Activated naive CD4-positive, alpha-beta T cell treated with anti-CD3 and anti-CD28 coated beads, Interleukin-2, amount 10 ng/mL, durations not matched to agents 7 days and 5 days (primary cell): ENCODE measurements at regions not wholly inside any gene's neighbourhood (a gene's known extent, or its start where the extent isn't known, plus 50 kb on each side); places are given as distances from the start of the nearest gene placed in this dataset.

ENCODE experiments used
- CTCF ChIA-PET: fragments of 350-600 bp; sonication (Branson Sonifier 250); formaldehyde crosslinking; loops from one replicate; lab custom pipeline; 2021; ENCODE audit warnings: antibody characterized with exemption; lab: Charles Lee
- DNase-seq: peaks from one replicate; pipeline ENCODE4 v3.0.0-alpha.2; 2020
- H3K27ac Mint-ChIP-seq: one replicate; pipeline ENCODE4 v1.8.0; 2021; ENCODE audit warnings: mild to moderate bottlenecking, moderate library complexity, mixed read lengths
- H3K27me3 Mint-ChIP-seq: one replicate; pipeline ENCODE4 v1.8.0; 2021; ENCODE audit warnings: mild to moderate bottlenecking, mixed read lengths
- H3K36me3 Mint-ChIP-seq: one replicate; pipeline ENCODE4 v1.8.0; 2021; ENCODE audit warnings: mixed read lengths
- H3K4me1 Mint-ChIP-seq: one replicate; pipeline ENCODE4 v1.8.0; 2021; ENCODE audit warnings: mixed read lengths
- H3K4me3 Mint-ChIP-seq: one replicate; pipeline ENCODE4 v1.8.0; 2021; ENCODE audit warnings: mild to moderate bottlenecking, moderate library complexity, mixed read lengths
- H3K9me3 Mint-ChIP-seq: one replicate; pipeline ENCODE4 v1.8.0; 2021; ENCODE audit warnings: mixed read lengths

- Mint-ChIP-seq H3K4me3 (no peak overlapping the region), H3K4me1 (no peaks in the 10 kb centered on the region), H3K9me3 (no peaks in the 10 kb centered on the region), H3K36me3 (no peaks in the 10 kb centered on the region), H3K27me3 (peaks cover 5% of the 10 kb centered on the region), H3K27ac (no peak overlapping the region)
- CTCF ChIA-PET, result no interaction called here
- DNase-seq, result no peak
Measured at GRCh38 chr1:4055294-4055967, 155.4 kb upstream of the C1orf174 start.

GRCh38 chr1:4056422-4056821 is 156.3 kb upstream of the C1orf174 start:
- H3K36me3 Mint-ChIP-seq, result no peaks in the 10 kb centered on the region
- CTCF ChIA-PET, result no interaction called here
- DNase-seq, result no peak

GRCh38 chr1:4056989-4057388 is 156.9 kb upstream of the C1orf174 start:
- no peak overlapping the region for H3K4me3 Mint-ChIP-seq
- H3K4me1 Mint-ChIP-seq, result no peaks in the 10 kb centered on the region
- H3K36me3 Mint-ChIP-seq, result no peaks in the 10 kb centered on the region
- CTCF ChIA-PET, result no interaction called here
- H3K27ac Mint-ChIP-seq, result no peak overlapping the region
- H3K9me3 Mint-ChIP-seq, result no peaks in the 10 kb centered on the region
- H3K27me3 Mint-ChIP-seq, result peaks cover 5% of the 10 kb centered on the region
- DNase-seq, result no peak

More at GRCh38 chr1:4056422-4056821, 156.3 kb upstream of the C1orf174 start:
- H3K27me3 Mint-ChIP-seq, result peaks cover 5% of the 10 kb centered on the region
- H3K4me1 Mint-ChIP-seq, result no peaks in the 10 kb centered on the region
- no peaks in the 10 kb centered on the region for H3K9me3 Mint-ChIP-seq
- H3K4me3 Mint-ChIP-seq, result no peak overlapping the region
- no peak overlapping the region for H3K27ac Mint-ChIP-seq

GRCh38 chr1:4057603-4058002 is 157.5 kb upstream of the C1orf174 start:
- Mint-ChIP-seq H3K36me3 (no peaks in the 10 kb centered on the region), H3K4me3 (no peak overlapping the region), H3K4me1 (no peaks in the 10 kb centered on the region), H3K27ac (no peak overlapping the region), H3K27me3 (peaks cover 5% of the 10 kb centered on the region), H3K9me3 (no peaks in the 10 kb centered on the region)
- CTCF ChIA-PET, result no interaction called here
- no peak for DNase-seq

- no peaks in the 10 kb centered on the region for H3K4me1 Mint-ChIP-seq
- CTCF ChIA-PET, result no interaction called here
- H3K27ac Mint-ChIP-seq, result no peak overlapping the region
- H3K36me3 Mint-ChIP-seq, result no peaks in the 10 kb centered on the region
- H3K9me3 Mint-ChIP-seq, result no peaks in the 10 kb centered on the region
- DNase-seq, result no peak
- H3K27me3 Mint-ChIP-seq, result peaks cover 4% of the 10 kb centered on the region
- H3K4me3 Mint-ChIP-seq, result no peak overlapping the region
Measured at GRCh38 chr1:4058122-4058521, 158.1 kb upstream of the C1orf174 start.

GRCh38 chr1:4058706-4059105 is 158.6 kb upstream of the C1orf174 start:
- no peaks in the 10 kb centered on the region for H3K4me1 Mint-ChIP-seq
- no peak for DNase-seq
- no peaks in the 10 kb centered on the region for H3K27me3 Mint-ChIP-seq
- H3K36me3 Mint-ChIP-seq, result no peaks in the 10 kb centered on the region
- H3K4me3 Mint-ChIP-seq, result no peak overlapping the region
- H3K27ac Mint-ChIP-seq, result no peak overlapping the region
- CTCF ChIA-PET, result no interaction called here
- H3K9me3 Mint-ChIP-seq, result no peaks in the 10 kb centered on the region

- CTCF ChIA-PET, result no interaction called here
- no peak for DNase-seq
- H3K4me3 Mint-ChIP-seq, result no peak overlapping the region
- H3K27me3 Mint-ChIP-seq, result no peaks in the 10 kb centered on the region
- no peaks in the 10 kb centered on the region for H3K36me3 Mint-ChIP-seq
- H3K9me3 Mint-ChIP-seq, result no peaks in the 10 kb centered on the region
- H3K27ac Mint-ChIP-seq, result no peak overlapping the region
- H3K4me1 Mint-ChIP-seq, result no peaks in the 10 kb centered on the region
Measured at GRCh38 chr1:4059270-4059669, 159.2 kb upstream of the C1orf174 start.

GRCh38 chr1:4060850-4061249 is 160.8 kb upstream of the C1orf174 start:
- H3K27me3 Mint-ChIP-seq, result no peaks in the 10 kb centered on the region
- H3K27ac Mint-ChIP-seq, result no peak overlapping the region
- no peaks in the 10 kb centered on the region for H3K36me3 Mint-ChIP-seq
- no peak overlapping the region for H3K4me3 Mint-ChIP-seq
- no peaks in the 10 kb centered on the region for H3K4me1 Mint-ChIP-seq
- CTCF ChIA-PET, result no interaction called here
- DNase-seq, result no peak
- no peaks in the 10 kb centered on the region for H3K9me3 Mint-ChIP-seq

- Mint-ChIP-seq H3K36me3 (no peaks in the 10 kb centered on the region), H3K27me3 (no peaks in the 10 kb centered on the region), H3K27ac (no peak overlapping the region), H3K4me1 (no peaks in the 10 kb centered on the region), H3K4me3 (no peak overlapping the region), H3K9me3 (no peaks in the 10 kb centered on the region)
- CTCF ChIA-PET, result no interaction called here
- no peak for DNase-seq
Measured at GRCh38 chr1:4061521-4062031, 161.5 kb upstream of the C1orf174 start.

GRCh38 chr1:4062041-4062440 is 162.0 kb upstream of the C1orf174 start:
- DNase-seq, result no peak
- no peaks in the 10 kb centered on the region for H3K4me1 Mint-ChIP-seq
- H3K4me3 Mint-ChIP-seq, result no peak overlapping the region
- H3K36me3 Mint-ChIP-seq, result no peaks in the 10 kb centered on the region
- CTCF ChIA-PET, result no interaction called here
- H3K27ac Mint-ChIP-seq, result no peak overlapping the region
- no peaks in the 10 kb centered on the region for H3K9me3 Mint-ChIP-seq
- no peaks in the 10 kb centered on the region for H3K27me3 Mint-ChIP-seq

- no peaks in the 10 kb centered on the region for H3K27me3 Mint-ChIP-seq
- H3K36me3 Mint-ChIP-seq, result no peaks in the 10 kb centered on the region
- CTCF ChIA-PET, result no interaction called here
- H3K4me3 Mint-ChIP-seq, result no peak overlapping the region
- no peak overlapping the region for H3K27ac Mint-ChIP-seq
- no peak for DNase-seq
- no peaks in the 10 kb centered on the region for H3K9me3 Mint-ChIP-seq
- H3K4me1 Mint-ChIP-seq, result no peaks in the 10 kb centered on the region
Measured at GRCh38 chr1:4062560-4062959, 162.5 kb upstream of the C1orf174 start.

GRCh38 chr1:4062992-4063391 is 162.9 kb upstream of the C1orf174 start:
- CTCF ChIA-PET, result no interaction called here
- no peak for DNase-seq
- H3K27me3 Mint-ChIP-seq, result no peaks in the 10 kb centered on the region
- H3K9me3 Mint-ChIP-seq, result no peaks in the 10 kb centered on the region
- H3K27ac Mint-ChIP-seq, result no peak overlapping the region
- no peak overlapping the region for H3K4me3 Mint-ChIP-seq
- no peaks in the 10 kb centered on the region for H3K36me3 Mint-ChIP-seq
- no peaks in the 10 kb centered on the region for H3K4me1 Mint-ChIP-seq

GRCh38 chr1:4063516-4063915 is 163.4 kb upstream of the C1orf174 start:
- CTCF ChIA-PET, result no interaction called here
- no peak overlapping the region for H3K4me3 Mint-ChIP-seq
- no peaks in the 10 kb centered on the region for H3K36me3 Mint-ChIP-seq
- no peaks in the 10 kb centered on the region for H3K4me1 Mint-ChIP-seq
- DNase-seq, result no peak
- H3K27ac Mint-ChIP-seq, result no peak overlapping the region
- H3K27me3 Mint-ChIP-seq, result no peaks in the 10 kb centered on the region
- no peaks in the 10 kb centered on the region for H3K9me3 Mint-ChIP-seq

GRCh38 chr1:4064150-4064889 is 164.2 kb upstream of the C1orf174 start:
- no peak overlapping the region for H3K4me3 Mint-ChIP-seq
- DNase-seq, result no peak
- CTCF ChIA-PET, result no interaction called here
- no peak overlapping the region for H3K27ac Mint-ChIP-seq
- no peaks in the 10 kb centered on the region for H3K27me3 Mint-ChIP-seq
- no peaks in the 10 kb centered on the region for H3K36me3 Mint-ChIP-seq
- no peaks in the 10 kb centered on the region for H3K9me3 Mint-ChIP-seq
- no peaks in the 10 kb centered on the region for H3K4me1 Mint-ChIP-seq
